Astrocyte of the spinal cord (primary cell): ENCODE measurements at regions not wholly inside any gene's neighbourhood (a gene's known extent, or its start where the extent isn't known, plus 50 kb on each side); places are given as distances from the start of the nearest gene placed in this dataset.
"Not testable (repeated sequence)": the region's sequence is repeated elsewhere in the genome, so short reads cannot be mapped to it uniquely, and the experiment has no call there.

Source experiments
- DNase-seq: peaks from one replicate; pipeline ENCODE4 v3.0.0; 2011; ENCODE audit warnings: low read depth, low spot score
- H3K4me3 ChIP-seq: 2 replicates; pipeline ENCODE4 v1.5.1; 2011; ENCODE audit warnings: low read depth, mild to moderate bottlenecking, low read length, moderate library complexity
- CTCF ChIP-seq: IDR thresholded peaks from 2 replicates; pipeline ENCODE4 v1.5.1; 2012; ENCODE audit warnings: low read depth, mild to moderate bottlenecking, low read length, inconsistent platforms
- in situ Hi-C: cut with HindIII; loops from 2 replicates; pipeline ENCODE4 v1.10.0; 2017; ENCODE audit warnings: low sequenced_read_pairs

GRCh38 chr11:69205743-69206612 lies 50.2 kb downstream of the SMIM38 start:
- no peak for DNase-seq
- no peak overlapping the region for H3K4me3 ChIP-seq
- no peak for TF ChIP-seq CTCF
- in situ Hi-C loops = no loop called here

- H3K4me3 ChIP-seq, in situ Hi-C loops: not testable (repeated sequence)
These were observed 50.9 kb downstream of the SMIM38 start for GRCh38 chr11:69206613-69206965.

GRCh38 chr11:69207165-69207889 lies 51.6 kb downstream of the SMIM38 start:
- DNase-seq = no peak
- in situ Hi-C loops = no loop called here
- no peak for TF ChIP-seq CTCF
- no peak overlapping the region for H3K4me3 ChIP-seq

More at GRCh38 chr11:69206613-69206965, 50.9 kb downstream of the SMIM38 start:
- DNase-seq = not testable (repeated sequence)

GRCh38 chr11:69208190-69209037 lies 52.7 kb downstream of the SMIM38 start:
- no peak overlapping the region for H3K4me3 ChIP-seq
- no peak for TF ChIP-seq CTCF
- no peak for DNase-seq
- in situ Hi-C loops = no loop called here

GRCh38 chr11:69209038-69209350 lies 53.3 kb downstream of the SMIM38 start:
- TF ChIP-seq CTCF = no peak
- H3K4me3 ChIP-seq = no peak overlapping the region
- in situ Hi-C loops = no loop called here
- DNase-seq = no peak

GRCh38 chr11:69209421-69210309 lies 53.9 kb downstream of the SMIM38 start:
- H3K4me3 ChIP-seq = no peak overlapping the region
- DNase-seq = no peak
- in situ Hi-C loops = no loop called here
- TF ChIP-seq CTCF = no peak
